ENCODE measurements at regions not wholly inside any gene's neighbourhood (a gene's known extent, or its start where the extent isn't known, plus 50 kb on each side); places are given as distances from the start of the nearest gene placed in this dataset.

DNA sequence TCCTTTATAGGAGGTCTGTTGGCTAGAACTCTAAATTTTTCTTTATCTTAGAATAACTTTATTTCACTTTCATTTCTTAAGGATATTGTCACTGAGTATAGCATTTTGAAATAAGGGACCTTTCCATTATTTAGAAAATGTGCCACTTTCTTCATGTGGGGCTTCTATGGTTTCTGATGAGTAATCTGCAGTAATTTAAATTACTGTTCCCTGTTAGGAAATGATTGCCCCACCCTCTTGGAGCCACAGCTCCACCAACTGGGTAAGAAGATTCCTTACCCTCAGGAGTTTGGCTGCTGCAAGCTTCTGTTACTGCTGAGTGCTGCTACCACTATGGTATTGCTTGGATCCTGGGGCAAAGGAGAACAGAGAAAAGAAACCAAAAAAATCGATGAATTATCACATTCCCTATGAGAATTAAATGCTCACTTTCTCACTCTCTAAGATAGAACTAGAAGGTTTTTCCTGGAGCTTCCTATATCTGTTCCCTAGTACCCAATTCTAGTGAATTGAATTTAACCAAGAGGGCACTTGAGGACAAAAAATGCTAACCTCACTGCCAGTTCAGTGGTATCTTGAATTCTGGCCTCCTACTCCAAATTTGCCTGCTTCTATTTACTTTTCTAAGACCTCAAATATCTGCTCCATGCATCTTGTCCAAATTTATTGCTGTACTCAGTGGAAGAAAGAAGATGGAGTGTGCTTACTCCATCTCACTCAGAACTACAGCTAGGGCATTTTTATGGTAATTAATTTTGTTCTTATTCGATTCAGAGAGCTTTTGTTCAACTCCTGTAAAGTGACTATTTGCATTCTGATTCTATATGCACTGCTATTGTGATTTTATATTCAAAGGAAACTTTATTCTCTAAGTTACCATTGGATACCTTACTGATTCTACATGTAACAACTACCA lies 2111.3 kb downstream of the MAT2B start:
- no peak for TF ChIP-seq POLR2A (IDR thresholded peaks at IDR 0.05)
- TF ChIP-seq, protein P1, sequence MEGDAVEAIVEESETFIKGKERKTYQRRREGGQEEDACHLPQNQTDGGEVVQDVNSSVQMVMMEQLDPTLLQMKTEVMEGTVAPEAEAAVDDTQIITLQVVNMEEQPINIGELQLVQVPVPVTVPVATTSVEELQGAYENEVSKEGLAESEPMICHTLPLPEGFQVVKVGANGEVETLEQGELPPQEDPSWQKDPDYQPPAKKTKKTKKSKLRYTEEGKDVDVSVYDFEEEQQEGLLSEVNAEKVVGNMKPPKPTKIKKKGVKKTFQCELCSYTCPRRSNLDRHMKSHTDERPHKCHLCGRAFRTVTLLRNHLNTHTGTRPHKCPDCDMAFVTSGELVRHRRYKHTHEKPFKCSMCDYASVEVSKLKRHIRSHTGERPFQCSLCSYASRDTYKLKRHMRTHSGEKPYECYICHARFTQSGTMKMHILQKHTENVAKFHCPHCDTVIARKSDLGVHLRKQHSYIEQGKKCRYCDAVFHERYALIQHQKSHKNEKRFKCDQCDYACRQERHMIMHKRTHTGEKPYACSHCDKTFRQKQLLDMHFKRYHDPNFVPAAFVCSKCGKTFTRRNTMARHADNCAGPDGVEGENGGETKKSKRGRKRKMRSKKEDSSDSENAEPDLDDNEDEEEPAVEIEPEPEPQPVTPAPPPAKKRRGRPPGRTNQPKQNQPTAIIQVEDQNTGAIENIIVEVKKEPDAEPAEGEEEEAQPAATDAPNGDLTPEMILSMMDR (IDR thresholded peaks at IDR 0.05) = no peak
